HG02970 (cell line): ENCODE measurements at regions not wholly inside any gene's neighbourhood (a gene's known extent, or its start where the extent isn't known, plus 50 kb on each side); places are given as distances from the start of the nearest gene placed in this dataset.

ENCODE experiments used
- ATAC-seq: cut with Tn5 transposase; IDR thresholded peaks from one replicate; pipeline ENCODE4 v1.9.1; 2021; ENCODE audit warnings: mild to moderate bottlenecking, moderate library complexity, moderate number of reproducible peaks; ENCODE audit not compliant: unreplicated experiment, low FRiP score

DNA sequence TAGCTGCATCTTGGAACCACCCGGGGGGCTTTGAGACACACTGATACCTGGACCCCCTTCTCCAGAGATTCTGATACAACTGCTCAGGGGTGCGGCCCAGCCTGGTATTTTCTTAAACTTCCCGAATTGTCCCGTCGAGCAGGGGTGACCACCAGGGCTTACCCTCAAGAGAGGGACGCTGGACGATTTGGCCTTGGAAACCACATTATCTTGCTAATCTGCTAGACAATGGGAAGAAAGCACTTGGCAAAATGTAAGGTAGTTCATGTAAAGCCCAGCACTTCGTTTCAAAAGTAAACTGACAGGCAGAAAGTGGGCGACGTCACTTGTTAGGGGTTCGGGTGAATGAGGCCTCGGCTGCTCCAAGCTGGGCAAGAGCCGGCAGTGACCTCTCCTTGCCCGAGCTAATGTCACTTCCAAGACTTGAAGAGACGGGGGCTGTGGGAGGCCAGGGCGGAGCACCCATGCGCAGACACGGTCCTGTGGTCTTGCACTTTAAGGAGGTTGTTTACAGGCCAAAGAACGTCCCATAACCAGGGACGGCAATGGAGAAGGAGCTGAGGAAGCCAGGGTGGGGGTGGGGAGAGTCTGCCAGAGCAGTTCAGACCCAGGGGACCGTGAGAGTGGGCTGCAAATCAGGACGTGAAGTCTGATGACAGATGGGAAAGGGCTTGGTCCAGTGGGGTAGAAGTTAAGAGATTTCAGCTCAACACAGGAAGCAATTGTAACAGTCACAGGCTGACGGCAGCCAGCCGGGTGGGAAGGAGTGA lies 152.7 kb upstream of the GSE1 start:
- no peak for ATAC-seq

DNA sequence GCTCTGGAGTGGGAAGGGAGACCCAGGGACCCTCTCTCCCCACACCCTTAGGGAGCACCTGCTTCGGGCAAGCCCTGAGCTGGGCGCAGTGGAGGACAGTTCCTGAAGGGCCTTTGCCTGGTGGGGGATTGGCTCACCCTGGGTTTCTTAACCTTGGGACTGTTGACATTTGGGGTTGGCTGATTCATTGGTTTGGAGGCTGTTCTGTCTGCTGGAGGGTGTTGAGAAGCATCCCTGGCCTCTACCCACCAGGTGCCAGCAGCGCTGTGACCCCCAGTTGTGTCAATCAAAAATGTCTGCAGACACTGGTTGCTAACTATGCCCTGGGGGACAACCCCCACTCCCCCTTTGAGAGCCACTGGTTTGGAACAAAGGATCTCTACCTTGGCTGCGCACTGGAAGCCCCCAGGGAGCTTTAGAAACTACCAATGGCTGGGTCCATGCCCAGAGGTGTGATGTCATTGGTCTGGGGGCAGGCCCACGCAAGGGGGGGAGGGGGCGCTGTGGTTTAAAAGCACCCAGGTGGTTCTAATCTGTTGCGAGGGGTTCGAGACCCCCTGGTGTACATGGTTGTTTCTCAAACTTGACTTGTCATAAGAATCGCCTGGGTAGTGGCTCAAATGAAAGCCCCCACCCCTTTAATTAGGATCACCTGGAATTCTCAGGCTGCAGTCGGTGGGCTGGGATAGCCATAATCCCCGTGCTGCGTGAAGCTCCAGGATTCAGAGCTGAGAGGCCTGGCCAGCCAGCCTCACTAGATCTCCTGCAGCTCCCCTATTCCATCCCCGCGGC lies 151.9 kb upstream of the GSE1 start:
- ATAC-seq: no peak

DNA sequence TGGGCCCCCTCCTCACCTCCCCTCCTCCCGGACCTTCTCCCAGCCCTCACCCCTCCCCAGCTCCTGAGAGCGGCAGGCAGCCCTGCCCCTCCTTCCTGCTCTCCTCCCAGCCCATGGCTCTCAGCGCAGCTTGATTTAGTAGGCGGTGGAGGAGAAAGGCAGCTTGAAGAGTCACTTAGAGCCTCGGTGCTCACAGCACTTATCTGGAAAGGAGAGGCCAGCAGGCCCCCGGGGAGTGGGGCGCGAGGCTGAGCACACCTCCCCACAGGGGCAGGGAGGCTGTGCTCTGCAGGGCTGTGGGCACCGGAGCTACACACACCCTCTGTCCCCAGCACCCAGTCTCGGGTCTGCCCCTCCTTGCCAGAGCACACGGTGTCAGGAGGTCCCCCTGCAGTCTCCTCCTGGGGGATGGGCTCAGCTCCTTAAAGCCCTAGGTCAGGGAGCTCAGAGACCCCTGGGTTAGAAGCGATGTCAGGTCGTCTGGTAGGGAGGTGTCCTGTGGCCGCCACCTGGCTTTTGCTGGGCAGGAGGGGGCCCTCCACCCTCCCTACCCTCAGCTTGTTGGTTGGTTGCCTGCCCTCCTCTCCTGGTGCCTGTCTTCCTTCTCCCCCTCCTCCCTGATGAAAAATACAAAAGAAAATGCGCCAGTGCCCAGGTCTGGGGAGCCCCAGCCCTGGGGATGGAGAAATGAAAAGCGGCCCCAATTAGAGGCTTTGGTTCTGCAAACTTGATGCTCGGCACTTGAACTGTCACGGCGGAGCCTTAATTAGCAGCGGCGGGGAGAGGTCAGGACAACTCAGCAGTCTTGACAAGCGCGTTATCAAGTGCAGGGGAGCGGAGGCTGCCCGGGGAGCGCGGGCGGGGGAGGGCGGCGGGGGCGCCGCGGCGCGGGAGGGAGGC lies 151.1 kb upstream of the GSE1 start:
- ATAC-seq: no peak

DNA sequence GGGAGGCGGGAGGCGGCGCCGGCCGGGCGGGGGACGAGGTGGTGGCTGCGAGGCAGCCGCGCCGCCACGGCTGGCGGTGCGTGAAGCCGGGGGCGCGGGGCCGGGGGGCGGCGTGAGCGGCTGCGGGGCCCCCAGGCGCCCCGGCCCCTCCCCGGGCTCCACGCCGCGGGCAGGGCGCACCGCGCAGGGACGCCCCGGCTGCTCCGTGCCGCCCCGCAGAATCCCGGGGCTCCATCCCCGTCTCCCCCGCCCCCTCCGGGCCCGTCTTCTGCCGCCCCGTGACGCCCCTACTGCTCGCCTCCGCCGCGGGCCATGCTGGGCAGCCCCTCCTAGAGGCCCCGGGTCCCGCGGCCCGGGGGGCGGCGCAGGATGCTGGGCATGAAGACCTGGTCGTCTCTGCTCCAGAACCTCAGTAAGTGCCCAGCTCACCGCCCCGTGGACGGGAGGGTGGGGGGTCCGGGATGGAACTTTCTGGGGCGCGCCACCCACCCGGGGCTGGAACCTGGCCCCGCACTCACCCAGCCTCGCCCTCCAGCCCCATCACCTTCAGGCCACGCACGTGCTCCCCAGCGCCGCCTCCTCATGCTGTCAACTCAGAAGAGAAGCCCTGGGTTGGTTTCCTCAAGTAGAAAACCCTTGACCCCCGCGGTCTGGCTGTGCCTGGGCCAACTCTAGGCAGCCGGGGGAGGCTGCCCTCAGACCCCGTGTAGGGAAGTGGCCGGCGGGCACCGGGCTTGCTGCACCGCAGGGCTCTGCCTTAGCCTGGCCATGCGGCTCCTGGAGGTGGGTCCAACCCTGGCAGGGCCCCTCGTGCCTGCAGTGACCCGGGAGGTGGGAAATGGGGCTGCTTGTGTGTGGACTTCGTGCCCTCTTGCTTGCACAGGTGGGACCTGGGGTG lies 150.2 kb upstream of the GSE1 start:
- no peak for ATAC-seq

DNA sequence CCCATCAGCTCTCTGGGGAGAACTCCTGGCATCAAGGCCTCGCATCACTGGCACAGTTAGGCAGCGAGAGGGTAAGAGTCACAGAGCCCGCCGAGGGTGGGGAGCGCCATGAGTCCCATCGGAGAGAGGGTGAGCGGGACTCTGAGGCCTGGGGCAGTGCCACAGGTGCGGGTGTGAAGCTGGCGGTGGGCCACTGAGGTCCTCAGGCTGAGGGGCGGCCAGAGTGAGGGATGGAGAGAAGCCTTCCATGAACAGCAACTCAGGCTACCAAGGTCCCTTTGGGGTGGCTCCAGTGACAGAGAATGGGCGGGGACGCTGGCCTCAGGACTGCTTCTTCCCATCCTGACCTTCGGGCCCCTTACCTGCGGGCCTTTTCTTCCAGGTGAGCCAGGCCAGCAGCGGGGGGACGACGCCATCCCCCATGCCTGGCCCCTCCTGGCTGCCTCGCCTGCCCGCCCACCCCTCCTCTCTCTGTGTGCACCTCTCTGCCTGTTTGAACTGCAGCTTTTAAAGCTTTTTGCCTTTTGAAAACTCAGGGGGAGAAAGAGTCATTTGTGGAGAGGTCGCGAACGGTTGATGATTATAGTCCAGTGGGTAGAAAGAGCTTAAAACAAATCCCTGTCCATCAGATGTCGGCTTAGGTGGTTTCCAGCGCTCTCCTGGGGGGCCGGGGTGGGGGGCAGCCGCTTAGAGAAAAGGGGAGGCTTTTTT lies 149.3 kb upstream of the GSE1 start:
- ATAC-seq: no peak

DNA sequence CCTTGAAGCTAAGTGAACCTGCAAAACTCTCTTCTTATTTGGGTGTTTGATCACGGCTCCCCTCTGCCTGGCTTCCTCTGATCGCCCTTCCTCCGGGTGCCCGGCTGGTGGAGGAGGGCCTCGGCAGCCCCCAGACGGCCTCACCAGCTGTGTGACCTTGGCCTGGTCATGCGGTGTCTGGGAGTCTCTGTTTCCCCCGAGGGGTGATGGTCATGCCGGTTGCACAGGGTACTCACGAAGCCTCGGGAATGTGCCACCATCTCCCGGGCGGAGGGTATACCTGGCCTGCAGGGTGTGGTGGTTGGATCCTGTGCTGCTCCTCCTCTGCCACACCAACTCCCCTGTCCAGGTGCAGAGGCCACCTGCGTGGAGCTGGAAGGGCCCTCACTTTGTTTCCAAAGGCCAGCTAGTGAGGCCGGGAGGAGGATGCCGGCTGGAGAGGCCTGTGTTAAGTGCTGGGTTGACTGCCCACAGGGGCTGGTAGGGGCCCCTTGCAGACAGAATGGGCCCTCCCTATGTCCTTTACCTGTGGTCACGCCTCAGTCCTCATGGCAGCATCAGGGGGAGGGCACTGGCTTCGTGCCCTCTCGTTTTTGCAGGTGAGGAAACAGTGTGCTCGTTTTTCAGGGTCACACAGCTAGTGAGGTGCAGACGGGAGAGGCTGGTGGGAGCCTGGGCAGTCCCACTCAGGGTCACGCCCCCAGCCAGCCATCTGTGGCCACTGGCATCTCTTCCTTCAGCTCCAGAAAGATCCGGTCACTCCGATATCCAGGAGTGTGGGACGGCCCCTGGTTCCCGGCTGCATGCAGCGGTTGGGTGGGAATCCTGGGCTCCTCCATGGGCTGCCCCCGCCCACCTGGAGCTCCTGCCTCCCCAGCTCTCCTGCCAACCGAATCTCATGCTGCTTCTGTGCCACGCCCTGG lies 148.5 kb upstream of the GSE1 start:
- ATAC-seq: no peak

DNA sequence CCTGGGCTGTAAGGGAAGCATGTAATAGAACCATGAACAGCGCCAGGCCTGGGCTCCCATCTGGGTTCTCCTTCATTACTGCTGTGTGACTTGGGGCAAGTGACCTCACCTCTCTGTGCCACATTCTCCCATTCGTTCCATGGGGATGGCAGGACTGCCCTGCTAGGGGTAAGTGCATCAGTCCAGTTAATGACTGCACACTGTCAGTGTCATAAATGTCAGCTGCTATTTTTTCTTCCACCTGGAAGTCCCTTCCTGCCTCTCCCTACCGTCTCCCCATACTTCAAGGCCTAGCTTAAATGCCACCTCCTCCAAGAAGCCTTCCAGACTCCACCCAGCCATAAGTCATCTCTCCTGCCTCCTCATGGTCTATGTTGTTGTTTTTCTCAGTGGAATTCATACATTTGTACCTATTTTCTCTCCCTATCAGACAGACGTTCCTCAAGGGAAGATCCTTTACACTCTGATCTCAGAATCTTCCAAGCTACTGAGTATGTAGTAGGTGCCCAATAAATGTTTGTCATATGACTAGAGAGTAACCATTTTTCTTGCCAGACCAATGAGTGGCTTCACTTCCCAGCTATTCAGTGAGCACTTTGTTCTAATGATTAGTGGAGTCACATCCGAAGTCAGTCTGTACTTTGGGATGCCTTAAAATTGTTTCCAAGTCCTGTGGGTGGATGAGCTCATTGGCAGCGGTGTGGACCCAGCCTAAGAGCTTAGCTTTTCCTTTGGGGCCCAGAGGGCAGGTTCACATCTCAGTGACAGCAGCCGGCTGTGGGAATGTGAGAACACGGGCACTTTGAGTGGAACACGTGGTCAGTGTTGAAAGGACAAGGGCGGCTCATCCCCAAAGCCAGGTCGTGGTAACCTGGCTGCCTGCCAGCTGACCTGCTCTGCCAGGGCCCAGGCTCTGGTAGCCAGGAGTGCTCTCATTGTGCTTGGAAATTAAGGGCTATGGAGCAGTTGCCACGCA lies 147.5 kb upstream of the GSE1 start:
- ATAC-seq: no peak

DNA sequence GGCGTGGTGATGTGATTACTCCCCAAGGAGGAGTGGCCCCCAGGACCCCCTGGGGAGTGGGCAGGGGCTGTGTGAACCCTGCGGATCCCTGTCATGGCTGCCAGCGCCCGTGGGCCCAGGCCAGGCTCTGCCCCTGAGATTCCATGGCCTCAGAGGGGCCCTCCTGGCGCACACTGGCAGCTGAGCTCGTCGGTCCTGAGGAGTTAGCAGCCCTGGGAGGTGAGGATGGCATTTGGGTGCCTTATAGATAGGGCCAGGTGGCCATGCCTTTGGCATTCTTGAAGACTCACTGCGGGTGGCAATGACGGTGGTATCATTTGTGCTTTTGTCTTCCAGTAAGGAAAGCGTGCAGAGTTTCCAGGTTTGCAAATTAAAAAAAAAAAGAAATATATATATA lies 146.8 kb upstream of the GSE1 start:
- no peak for ATAC-seq

DNA sequence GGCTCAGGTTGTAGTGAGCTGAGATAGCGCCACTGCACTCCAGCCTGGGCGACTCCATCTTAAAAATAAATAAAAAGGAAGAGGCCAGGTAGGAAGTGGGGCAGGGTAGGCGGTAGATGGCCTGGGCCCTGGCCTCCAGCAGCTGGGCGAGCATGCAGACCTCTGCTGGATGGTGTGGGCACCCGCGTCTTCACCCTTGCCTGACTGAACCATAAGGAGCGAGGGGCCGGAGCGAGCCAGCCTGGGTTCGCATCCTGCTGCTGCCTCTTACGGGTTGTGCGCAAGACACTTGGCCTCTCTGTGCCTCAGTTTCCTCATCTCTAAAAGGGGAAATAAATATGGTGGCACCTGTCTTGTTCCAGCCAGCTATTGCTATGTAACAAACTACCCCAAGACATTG lies 146.1 kb upstream of the GSE1 start:
- ATAC-seq: no peak

DNA sequence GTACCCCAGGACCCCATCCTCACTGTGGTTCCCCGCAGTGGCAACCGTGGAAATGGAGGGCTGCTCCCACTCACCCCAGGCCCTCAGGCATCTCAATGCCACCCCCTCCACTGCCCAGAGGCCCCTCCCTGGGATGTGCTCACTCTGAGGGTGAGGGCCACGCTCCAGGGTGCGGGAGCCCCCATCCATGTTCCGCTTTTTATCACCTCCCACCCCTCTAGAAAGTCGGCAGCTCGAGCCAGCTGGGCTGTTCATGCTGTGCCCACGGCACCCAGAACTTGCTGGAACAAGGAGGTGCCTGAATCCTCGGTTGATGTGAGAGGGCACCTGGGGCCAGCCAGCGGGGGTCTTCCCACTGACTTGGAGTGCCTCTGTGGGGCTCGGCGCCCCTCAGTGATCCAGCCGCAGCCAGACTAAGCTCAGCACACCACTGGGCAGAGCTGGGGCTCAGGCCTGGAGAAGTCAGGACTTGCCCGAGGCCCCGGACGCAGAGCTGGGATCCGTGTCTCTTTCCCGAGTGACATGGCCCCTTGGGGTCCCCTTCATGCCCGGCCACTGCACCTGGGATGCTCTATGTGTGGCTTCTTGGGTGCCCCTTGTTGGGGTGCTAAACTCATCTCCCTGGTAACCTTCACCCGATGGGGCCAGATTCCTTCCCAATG lies 143.1 kb upstream of the GSE1 start:
- no peak for ATAC-seq

DNA sequence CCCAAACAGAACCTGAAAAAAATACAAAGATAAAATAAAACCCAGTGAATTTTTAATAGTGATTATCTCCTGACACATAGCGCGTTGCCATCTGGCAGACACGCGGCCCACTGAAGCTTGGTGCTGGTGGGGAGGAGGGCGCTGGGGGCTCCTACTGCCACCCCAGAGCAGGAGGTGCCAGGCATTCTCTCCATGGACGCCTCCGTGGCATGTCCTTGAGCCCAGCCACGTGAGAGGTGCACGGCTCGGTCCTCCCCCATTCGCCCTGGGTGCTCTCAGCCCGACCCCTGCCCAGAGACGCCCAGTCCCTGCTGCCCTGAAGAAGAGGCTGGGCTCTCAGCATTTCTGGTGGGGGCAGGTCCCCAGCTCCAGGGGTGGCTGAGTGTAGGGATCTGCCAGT lies 142.2 kb upstream of the GSE1 start:
- no peak for ATAC-seq

DNA sequence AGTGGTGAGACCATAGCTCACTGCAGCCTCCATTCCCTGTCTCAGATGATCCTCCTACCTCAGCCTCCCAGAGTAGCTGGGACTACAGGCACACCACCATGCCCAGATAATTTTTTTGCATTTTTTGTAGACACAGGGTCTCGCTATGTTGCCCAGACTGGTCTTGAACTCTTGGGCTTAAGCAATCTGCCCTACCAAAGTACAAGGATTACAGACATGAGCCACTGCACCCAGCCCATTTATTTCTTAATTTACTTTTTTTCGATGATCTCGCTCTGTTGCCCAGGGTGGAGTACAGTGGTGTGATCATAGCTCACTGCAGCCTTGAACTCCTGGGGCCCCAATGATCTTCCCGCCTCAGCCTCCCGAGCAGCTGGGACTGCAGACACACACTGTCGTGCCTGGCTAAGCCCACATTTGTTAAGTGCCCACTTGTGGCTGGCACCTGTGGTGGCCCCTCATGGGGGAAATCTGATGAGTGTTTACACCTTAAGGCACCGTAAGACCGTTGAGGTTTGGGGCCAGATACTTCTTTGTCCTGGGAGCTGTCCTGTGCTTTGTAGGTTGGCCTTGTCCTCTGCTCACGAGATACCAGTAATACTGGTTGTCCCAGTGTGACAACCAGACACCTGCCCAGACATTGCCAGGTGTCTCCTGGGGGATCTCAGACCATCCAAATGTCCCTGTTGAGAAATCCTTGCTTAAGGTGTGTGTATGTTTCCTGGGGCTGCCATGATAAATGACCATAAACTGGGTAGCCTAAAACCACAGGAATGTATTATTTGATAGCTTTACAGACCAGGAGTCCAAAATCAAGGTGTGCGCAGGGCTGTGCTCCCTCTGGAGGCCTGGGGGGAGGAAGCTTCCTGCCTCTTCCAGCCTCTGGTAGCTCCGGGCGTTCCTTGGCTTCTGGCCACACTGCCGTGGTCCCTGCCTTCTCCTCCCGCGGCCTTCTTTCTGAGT lies 141.4 kb upstream of the GSE1 start:
- ATAC-seq: no peak

DNA sequence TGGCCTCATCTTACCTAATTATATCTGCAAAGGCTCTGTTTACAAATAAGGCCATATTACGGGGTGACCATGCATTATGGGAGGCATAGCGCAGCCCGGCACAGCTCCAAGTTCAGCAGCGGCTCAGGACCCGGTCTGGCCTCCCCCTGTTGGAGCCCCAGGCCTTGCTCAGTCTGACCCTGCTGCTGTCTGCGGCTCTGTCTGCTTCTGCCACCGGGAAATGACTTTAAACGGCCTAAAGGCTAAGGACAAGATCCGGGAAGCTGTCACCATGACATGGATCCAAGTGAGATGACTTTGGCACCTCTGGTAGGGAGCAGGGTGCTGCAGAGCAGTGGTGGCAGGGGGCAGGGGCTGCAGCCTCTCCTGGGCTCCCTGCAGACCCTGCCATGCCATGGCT lies 140.6 kb upstream of the GSE1 start:
- ATAC-seq: no peak

DNA sequence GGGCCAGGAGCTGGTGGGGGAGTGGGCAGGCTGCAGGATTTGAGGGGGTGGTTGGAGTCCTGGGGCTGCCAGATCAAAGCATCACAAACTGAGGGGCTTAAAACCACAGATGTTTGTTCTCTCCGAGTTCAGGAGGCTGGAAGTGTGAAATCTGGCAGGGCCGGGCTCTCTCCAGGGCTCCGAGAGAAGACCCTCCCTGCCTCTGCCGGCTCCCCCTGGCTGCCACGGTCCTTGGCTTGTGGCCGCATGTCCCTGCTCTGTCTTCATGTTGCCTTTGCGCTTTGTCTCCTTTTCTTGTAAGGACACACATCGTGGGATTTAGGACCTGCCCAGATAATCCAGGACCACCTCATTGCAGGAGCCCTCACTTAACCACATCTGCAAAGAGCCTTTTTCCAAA lies 139.8 kb upstream of the GSE1 start:
- no peak for ATAC-seq

DNA sequence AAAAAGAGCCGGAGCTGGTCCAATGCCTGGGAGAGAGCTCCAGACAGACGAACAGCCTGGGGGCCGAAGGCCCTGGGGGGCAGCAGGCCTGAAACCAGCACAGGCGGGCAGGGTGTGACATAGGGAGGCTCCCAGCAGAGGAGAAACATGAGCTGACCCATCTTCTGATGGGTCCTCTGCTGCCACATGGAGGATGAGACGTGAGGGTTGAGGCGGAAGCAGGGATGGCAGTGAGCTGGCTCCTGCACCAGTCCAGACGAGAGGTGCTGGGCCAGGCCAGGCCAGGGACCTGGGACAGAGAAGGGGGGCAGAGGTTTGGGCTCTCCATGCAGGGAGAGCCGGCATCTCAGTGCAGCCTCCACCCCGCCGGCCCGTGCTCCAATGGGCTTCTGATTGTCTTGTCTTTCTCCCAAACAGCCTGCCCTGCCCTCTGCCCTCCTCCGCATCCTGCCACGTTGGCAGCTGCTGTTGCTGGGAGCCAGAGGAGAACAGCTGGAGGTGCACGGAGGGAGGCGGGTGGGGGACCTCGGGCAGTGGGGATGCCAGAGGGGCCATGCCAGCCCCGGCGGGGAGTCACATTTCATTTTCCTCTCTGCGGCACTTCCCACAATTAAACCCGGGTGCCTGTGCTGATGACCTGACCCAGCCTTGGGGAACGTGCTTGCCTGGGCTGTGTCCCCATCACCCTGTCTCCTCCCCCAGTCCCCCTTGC lies 139.1 kb upstream of the GSE1 start:
- ATAC-seq: no peak
